Uterus (tissue), 3 donors: ENCODE measurements at regions not wholly inside any gene's neighbourhood (a gene's known extent, or its start where the extent isn't known, plus 50 kb on each side); places are given as distances from the start of the nearest gene placed in this dataset.

Experiments used
- DNase-seq, 2 donors: peaks; one replicate each; pipeline ENCODE4 v3.0.0-alpha.2; 2019 to 2020
- H3K27ac ChIP-seq, 2 donors: fragments of 200-600 bp; sonication (generic); 1 replicate in 1 of 2; 2 replicates in 1 of 2; pipeline ENCODE4 v1.5.1; 2016 to 2018
- H3K27me3 ChIP-seq, 2 donors: fragments of 200-600 bp; sonication (generic); one replicate each; pipeline ENCODE4 v1.5.1; 2018 to 2019; ENCODE audit warnings: control low read depth in 1 of 2
- H3K36me3 ChIP-seq, 2 donors: fragments of 200-600 bp; sonication (generic); one replicate each; pipeline ENCODE4 v1.5.1; 2019; ENCODE audit warnings: control low read depth in 1 of 2
- H3K4me1 ChIP-seq, 2 donors: fragments of 200-600 bp; sonication (generic); one replicate each; pipeline ENCODE4 v1.5.1; 2018 to 2019; ENCODE audit warnings: control low read depth in 1 of 2
- H3K4me3 ChIP-seq, 2 donors: fragments of 200-600 bp; sonication (generic); 1 replicate in 1 of 2; 2 replicates in 1 of 2; pipeline ENCODE4 v1.5.1; 2018 to 2019; ENCODE audit warnings: mild to moderate bottlenecking in 1 of 2
- H3K9me3 ChIP-seq, 2 donors: fragments of 200-600 bp; sonication (generic); one replicate each; pipeline ENCODE4 v1.5.1; 2019; ENCODE audit warnings: control low read depth in 1 of 2
- CTCF ChIP-seq, 4 experiments: fragments of 200-600 bp in 2 of 4; fragments of 450-650 bp in 2 of 4; sonication (generic) in 2 of 4; IDR thresholded peaks; one replicate each; pipeline ENCODE4 v1.5.1; 2016 to 2019; ENCODE audit warnings: antibody characterized with exemption in 4 of 4, mild to moderate bottlenecking in 2 of 4, moderate library complexity in 1 of 4
- POLR2A ChIP-seq, 2 donors: fragments of 450-650 bp; IDR thresholded peaks; one replicate each; pipeline ENCODE4 v1.6.1; 2016; ENCODE audit warnings: antibody characterized with exemption in 2 of 2, mild to moderate bottlenecking in 1 of 2, moderate library complexity in 1 of 2
- intact Hi-C: fragments of 100-400 bp; cut with DNase I; formaldehyde crosslinking; loops from one replicate; pipeline ENCODE4 v1.15.1; 2023; ENCODE audit warnings: low total_unique reads
- donor health status: DM: yes; HTN: yes; CAD: no.

GRCh38 chr18:10266334-10266590, 188.2 kb upstream of the APCDD1 start:
- no peak for DNase-seq
- Histone ChIP-seq H3K27me3 (no peaks in the 10 kb centered on the region), H3K36me3 (no peaks in the 10 kb centered on the region), H3K9me3 (no peaks in the 10 kb centered on the region), H3K4me3 (no peak overlapping the region), H3K27ac (no peak overlapping the region), H3K4me1 (peaks cover 0 to 10% of the 10 kb centered on the region in 2 donors)
- intact Hi-C loops, result no loop called here
- TF ChIP-seq CTCF (IDR thresholded peaks at IDR 0.05), result no peak
- TF ChIP-seq POLR2A (IDR thresholded peaks at IDR 0.05), result no peak

DNA sequence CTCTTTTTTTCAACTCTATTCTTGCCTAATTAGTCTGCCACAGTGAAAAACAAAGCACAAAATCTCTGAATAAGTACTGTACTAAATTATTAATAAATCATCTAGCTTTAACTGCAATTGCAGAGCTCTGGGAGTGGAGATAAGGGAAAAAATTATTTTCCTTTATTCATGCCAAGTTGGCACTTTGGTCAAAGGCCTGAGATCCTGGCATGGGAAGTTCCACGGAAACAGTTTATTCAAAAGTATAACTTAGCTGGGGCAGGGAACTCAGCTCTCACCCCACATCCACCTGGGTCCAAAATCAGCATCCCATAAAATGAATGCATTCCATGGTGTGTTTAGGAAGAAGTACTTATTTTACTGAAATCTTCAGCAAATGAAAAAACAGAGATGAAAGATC, 185.2 kb upstream of the APCDD1 start:
- peak overlapping the region; percentile 71 to 78 for H3K27ac ChIP-seq
- H3K9me3 ChIP-seq, result no peaks in the 10 kb centered on the region

GRCh38 chr18:10270151-10270571, 184.3 kb upstream of the APCDD1 start:
- Histone ChIP-seq H3K9me3 (no peaks in the 10 kb centered on the region), H3K27me3 (no peaks in the 10 kb centered on the region), H3K27ac (peak overlapping the region; percentile 71 to 78), H3K4me1 (peaks cover 0 to 10% of the 10 kb centered on the region in 2 donors), H3K4me3 (no peak overlapping the region), H3K36me3 (no peaks in the 10 kb centered on the region)
- DNase-seq, result peak in 1 of 2 donors; percentile 61
- intact Hi-C loops, result no loop called here
- TF ChIP-seq POLR2A (IDR thresholded peaks at IDR 0.05), result no peak
- no peak for TF ChIP-seq CTCF (IDR thresholded peaks at IDR 0.05)

More for the DNA sequence above, 185.2 kb upstream of the APCDD1 start:
- no peak for DNase-seq
- intact Hi-C loops, result no loop called here
- Histone ChIP-seq H3K4me3 (no peak overlapping the region), H3K27me3 (no peaks in the 10 kb centered on the region), H3K36me3 (no peaks in the 10 kb centered on the region), H3K4me1 (peaks cover 0 to 10% of the 10 kb centered on the region in 2 donors)
- TF ChIP-seq POLR2A (IDR thresholded peaks at IDR 0.05) (no peak), CTCF (IDR thresholded peaks at IDR 0.05) (no peak)

GRCh38 chr18:10271481-10271880, 183.0 kb upstream of the APCDD1 start:
- Histone ChIP-seq H3K4me1 (peaks cover 0 to 10% of the 10 kb centered on the region in 2 donors), H3K9me3 (no peaks in the 10 kb centered on the region), H3K27me3 (no peaks in the 10 kb centered on the region), H3K4me3 (no peak overlapping the region), H3K36me3 (no peaks in the 10 kb centered on the region), H3K27ac (no peak overlapping the region)
- no peak for DNase-seq
- TF ChIP-seq CTCF (IDR thresholded peaks at IDR 0.05), result no peak
- TF ChIP-seq POLR2A (IDR thresholded peaks at IDR 0.05), result no peak
- intact Hi-C loops, result no loop called here

DNA sequence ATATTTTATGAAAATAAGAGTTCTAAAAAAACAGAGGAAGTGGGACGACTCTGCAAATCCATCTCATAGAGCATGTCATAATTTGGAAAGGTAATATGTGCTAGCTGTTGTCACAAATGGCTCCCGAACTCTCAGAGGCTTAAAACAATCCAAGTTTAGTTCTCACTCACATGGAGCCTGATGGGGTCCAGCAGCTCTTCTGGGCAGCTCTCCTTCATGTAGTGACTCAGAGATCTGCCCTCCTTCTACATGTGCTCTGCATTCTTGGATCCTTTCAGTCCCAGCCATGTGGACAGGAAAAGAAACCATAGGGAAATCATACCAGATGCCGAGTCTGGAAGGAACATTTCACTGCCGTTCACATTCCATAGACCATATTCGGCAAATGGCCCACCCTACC, 180.1 kb upstream of the APCDD1 start:
- Histone ChIP-seq H3K36me3 (no peaks in the 10 kb centered on the region), H3K4me1 (peaks cover 0 to 3% of the 10 kb centered on the region in 2 donors), H3K9me3 (no peaks in the 10 kb centered on the region), H3K27me3 (no peaks in the 10 kb centered on the region), H3K27ac (no peak overlapping the region), H3K4me3 (no peak overlapping the region)
- no peak for TF ChIP-seq POLR2A (IDR thresholded peaks at IDR 0.05)
- no peak for TF ChIP-seq CTCF (IDR thresholded peaks at IDR 0.05)
- intact Hi-C loops, result no loop called here
- no peak for DNase-seq
